Natural killer cell (primary cell): ENCODE measurements at regions not wholly inside any gene's neighbourhood (a gene's known extent, or its start where the extent isn't known, plus 50 kb on each side); places are given as distances from the start of the nearest gene placed in this dataset.

Experiments used
- ATAC-seq, 3 donors: fragments of 150-1000 bp in 2 of 3; fragments of 200-7000 bp in 1 of 3; cut with Tn5 transposase; 1 replicate in 1 of 3; 2 replicates in 2 of 3; pipeline ENCODE4 v1.10.0; 2021; ENCODE audit warnings: mild to moderate bottlenecking in 2 of 3, moderate library complexity in 2 of 3
- DNase-seq, 2 donors: peaks; one replicate each; pipeline versions ENCODE4 v3.0.0 to v3.0.0-alpha.2; 2013 to 2021; ENCODE audit warnings: mixed read lengths in 1 of 2
- H3K27ac ChIP-seq: one replicate; pipeline ENCODE4 v1.5.1; 2013; ENCODE audit warnings: mild to moderate bottlenecking, low read length
- H3K27me3 ChIP-seq: one replicate; pipeline ENCODE4 v1.6.1; 2013; ENCODE audit warnings: low read length; ENCODE audit not compliant: control insufficient read depth, insufficient read depth
- H3K36me3 ChIP-seq: one replicate; pipeline ENCODE4 v1.6.1; 2013; ENCODE audit warnings: low read length; ENCODE audit not compliant: control insufficient read depth, insufficient read depth
- H3K4me1 ChIP-seq: one replicate; pipeline ENCODE4 v1.6.1; 2013; ENCODE audit warnings: low read length; ENCODE audit not compliant: control insufficient read depth, insufficient read depth
- H3K4me3 ChIP-seq: one replicate; pipeline ENCODE4 v1.5.1; 2013; ENCODE audit warnings: low read length
- H3K9me3 ChIP-seq: one replicate; pipeline ENCODE4 v1.6.1; 2013; ENCODE audit warnings: low read length; ENCODE audit not compliant: control insufficient read depth, insufficient read depth
- H3K27ac Mint-ChIP-seq, 2 donors: one replicate each; pipeline ENCODE4 v1.8.0; 2022; ENCODE audit warnings: mild to moderate bottlenecking in 2 of 2, mixed read lengths in 2 of 2, moderate library complexity in 1 of 2
- H3K27me3 Mint-ChIP-seq, 2 donors: one replicate each; pipeline ENCODE4 v1.8.0; 2022; ENCODE audit warnings: low read depth in 2 of 2, mixed read lengths in 2 of 2
- H3K36me3 Mint-ChIP-seq: one replicate; pipeline ENCODE4 v1.8.0; 2022; ENCODE audit warnings: mixed read lengths
- H3K4me1 Mint-ChIP-seq, 2 donors: one replicate each; pipeline ENCODE4 v1.8.0; 2022; ENCODE audit warnings: mixed read lengths in 2 of 2
- H3K4me3 Mint-ChIP-seq: one replicate; pipeline ENCODE4 v1.8.0; 2022; ENCODE audit warnings: mild to moderate bottlenecking, moderate library complexity, mixed read lengths
- H3K9me3 Mint-ChIP-seq, 2 donors: one replicate each; pipeline ENCODE4 v1.8.0; 2022; ENCODE audit warnings: mixed read lengths in 2 of 2
- WGBS: methylation state at CpG from one replicate; pipeline ENCODE4 v1.1.7; 2013; ENCODE audit warnings: missing lambda C conversion rate; ENCODE audit not compliant: insufficient coverage; 5-methylcytosine and 5-hydroxymethylcytosine counted together
- intact Hi-C: fragments of 100-400 bp; cut with micrococcal nuclease; formaldehyde crosslinking; loops from one replicate; pipeline ENCODE4 v1.14.2; 2022
- TF ChIP-seq, protein P1 (sequence below): fragments of 200-600 bp; IDR thresholded peaks from one replicate; pipeline ENCODE4 v1.8.0; 2022; ENCODE audit warnings: antibody characterized with exemption

GRCh38 chr4:125393825-125394224, 79.1 kb downstream of the FAT4 start:
- no peaks in the 10 kb centered on the region for H3K36me3 ChIP-seq
- no peak overlapping the region for H3K27ac ChIP-seq
- WGBS: 92% methylated on average over 2 of the region's 2 CpGs
- intact Hi-C loops: no loop called here
- Mint-ChIP-seq H3K9me3 (no peaks in the 10 kb centered on the region), H3K27me3 (no peaks in the 10 kb centered on the region), H3K27ac (no peak overlapping the region), H3K4me3 (peak overlapping the region; percentile 17), H3K4me1 (peaks cover 32 to 38% of the 10 kb centered on the region in 2 donors), H3K36me3 (no peaks in the 10 kb centered on the region)
- peaks cover 2% of the 10 kb centered on the region for H3K4me1 ChIP-seq
- TF ChIP-seq, protein P1, sequence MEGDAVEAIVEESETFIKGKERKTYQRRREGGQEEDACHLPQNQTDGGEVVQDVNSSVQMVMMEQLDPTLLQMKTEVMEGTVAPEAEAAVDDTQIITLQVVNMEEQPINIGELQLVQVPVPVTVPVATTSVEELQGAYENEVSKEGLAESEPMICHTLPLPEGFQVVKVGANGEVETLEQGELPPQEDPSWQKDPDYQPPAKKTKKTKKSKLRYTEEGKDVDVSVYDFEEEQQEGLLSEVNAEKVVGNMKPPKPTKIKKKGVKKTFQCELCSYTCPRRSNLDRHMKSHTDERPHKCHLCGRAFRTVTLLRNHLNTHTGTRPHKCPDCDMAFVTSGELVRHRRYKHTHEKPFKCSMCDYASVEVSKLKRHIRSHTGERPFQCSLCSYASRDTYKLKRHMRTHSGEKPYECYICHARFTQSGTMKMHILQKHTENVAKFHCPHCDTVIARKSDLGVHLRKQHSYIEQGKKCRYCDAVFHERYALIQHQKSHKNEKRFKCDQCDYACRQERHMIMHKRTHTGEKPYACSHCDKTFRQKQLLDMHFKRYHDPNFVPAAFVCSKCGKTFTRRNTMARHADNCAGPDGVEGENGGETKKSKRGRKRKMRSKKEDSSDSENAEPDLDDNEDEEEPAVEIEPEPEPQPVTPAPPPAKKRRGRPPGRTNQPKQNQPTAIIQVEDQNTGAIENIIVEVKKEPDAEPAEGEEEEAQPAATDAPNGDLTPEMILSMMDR: no peak
- no peaks in the 10 kb centered on the region for H3K27me3 ChIP-seq
- H3K4me3 ChIP-seq: no peak overlapping the region
- no peak for ATAC-seq
- no peak for DNase-seq
- no peaks in the 10 kb centered on the region for H3K9me3 ChIP-seq

DNA sequence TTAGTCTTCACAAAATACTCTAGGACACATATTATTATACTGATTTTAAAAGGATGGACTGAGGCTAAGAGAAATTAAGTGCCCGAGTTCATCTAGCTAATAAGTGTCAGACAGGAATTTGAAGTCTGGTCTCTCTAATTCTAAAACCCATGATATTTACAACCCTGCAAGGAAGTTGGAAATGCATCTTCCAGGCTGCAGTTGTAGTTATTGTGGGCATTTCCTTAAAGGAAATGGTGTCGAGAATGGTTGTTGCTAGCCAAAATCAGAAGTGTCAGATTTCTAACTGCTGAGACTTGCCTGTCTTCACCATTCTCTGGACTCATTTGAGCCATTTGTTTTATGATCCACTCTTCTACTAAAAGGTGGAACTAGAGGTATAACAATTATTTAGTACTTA, 82.5 kb downstream of the FAT4 start:
- no peak overlapping the region for H3K4me3 ChIP-seq
- H3K36me3 ChIP-seq: no peaks in the 10 kb centered on the region
- ATAC-seq (no peak), DNase-seq (no peak)
- TF ChIP-seq, protein P1: no peak
- peaks cover 2% of the 10 kb centered on the region for H3K4me1 ChIP-seq
- no peak overlapping the region for H3K27ac ChIP-seq
- H3K27ac Mint-ChIP-seq: no peak overlapping the region
- WGBS: 17% methylated on average over 1 of the region's 2 CpGs
- intact Hi-C loops: no loop called here
- no peaks in the 10 kb centered on the region for H3K9me3 Mint-ChIP-seq
- no peak overlapping the region for H3K4me3 Mint-ChIP-seq
- H3K36me3 Mint-ChIP-seq: no peaks in the 10 kb centered on the region
- no peaks in the 10 kb centered on the region for H3K27me3 Mint-ChIP-seq
- peaks cover 11 to 16% of the 10 kb centered on the region in 2 donors for H3K4me1 Mint-ChIP-seq
- H3K9me3 ChIP-seq: no peaks in the 10 kb centered on the region
- H3K27me3 ChIP-seq: no peaks in the 10 kb centered on the region

DNA sequence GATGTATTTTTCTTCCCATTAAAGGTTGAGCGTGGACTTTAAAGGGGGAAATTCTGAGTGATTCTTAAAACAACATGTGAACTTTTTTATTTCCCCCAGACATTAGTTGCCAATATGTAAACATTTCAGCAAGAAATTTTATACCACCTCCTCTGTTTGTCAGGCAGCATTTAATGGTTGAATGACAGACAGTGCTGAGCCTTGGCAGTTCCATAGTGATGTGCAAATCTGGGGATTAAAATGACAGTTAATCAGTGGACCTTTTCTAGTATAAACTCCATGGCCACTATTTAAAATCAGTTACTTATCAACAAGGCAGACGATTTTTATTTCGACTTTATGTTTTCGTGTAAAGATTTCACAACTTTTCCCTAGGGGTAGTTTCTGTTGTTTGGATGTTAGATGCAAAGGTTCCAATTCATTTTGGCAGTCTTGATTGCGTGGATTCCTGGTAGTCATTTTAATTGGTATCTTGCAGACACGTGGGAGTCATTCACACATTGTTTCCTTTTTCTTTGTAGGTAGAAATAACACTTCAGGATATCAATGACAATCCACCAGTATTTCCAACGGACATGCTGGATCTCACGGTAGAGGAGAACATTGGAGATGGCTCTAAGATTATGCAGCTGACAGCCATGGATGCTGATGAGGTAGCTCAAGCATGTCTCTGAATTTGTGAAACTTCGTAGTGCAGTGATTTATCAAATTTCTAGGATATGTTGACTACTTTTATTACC, 83.7 kb downstream of the FAT4 start:
- Mint-ChIP-seq H3K27me3 (no peaks in the 10 kb centered on the region), H3K27ac (no peak overlapping the region), H3K4me1 (peaks cover 6 to 10% of the 10 kb centered on the region in 2 donors), H3K4me3 (no peak overlapping the region), H3K36me3 (peaks cover 3% of the 10 kb centered on the region), H3K9me3 (no peaks in the 10 kb centered on the region)
- TF ChIP-seq, protein P1: no peak
- 87% methylated on average over 5 of the region's 9 CpGs for WGBS
- ATAC-seq: no peak
- DNase-seq: no peak
- no peak overlapping the region for H3K4me3 ChIP-seq
- no peaks in the 10 kb centered on the region for H3K9me3 ChIP-seq
- intact Hi-C loops: no loop called here
- H3K36me3 ChIP-seq: no peaks in the 10 kb centered on the region
- H3K4me1 ChIP-seq: no peaks in the 10 kb centered on the region
- H3K27ac ChIP-seq: no peak overlapping the region
- no peaks in the 10 kb centered on the region for H3K27me3 ChIP-seq

DNA sequence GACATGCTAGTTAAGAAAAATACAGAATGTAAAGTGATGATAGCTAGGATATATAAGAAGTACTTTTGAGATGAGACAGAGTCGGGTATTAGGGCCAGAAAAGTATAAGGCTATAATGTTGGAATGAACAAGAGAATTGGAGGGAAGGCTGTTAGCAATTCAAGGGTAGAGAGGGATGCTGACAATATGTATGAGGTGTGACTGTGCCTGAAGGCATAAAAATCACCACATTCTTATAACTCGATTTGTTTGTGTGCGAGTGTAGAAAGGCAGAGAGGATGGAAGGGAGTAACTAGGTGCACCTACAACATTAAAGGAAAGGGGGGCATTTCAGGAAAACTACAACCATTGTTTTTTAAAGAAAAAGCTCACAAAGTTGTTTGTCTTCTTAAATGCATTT, 86.0 kb downstream of the FAT4 start:
- Histone ChIP-seq H3K36me3 (no peaks in the 10 kb centered on the region), H3K27ac (no peak overlapping the region), H3K27me3 (no peaks in the 10 kb centered on the region), H3K9me3 (no peaks in the 10 kb centered on the region), H3K4me3 (no peak overlapping the region), H3K4me1 (no peaks in the 10 kb centered on the region)
- Mint-ChIP-seq H3K27ac (no peak overlapping the region), H3K4me1 (peaks cover 6% of the 10 kb centered on the region in 2 donors), H3K9me3 (no peaks in the 10 kb centered on the region), H3K36me3 (peaks cover 7% of the 10 kb centered on the region), H3K4me3 (no peak overlapping the region), H3K27me3 (no peaks in the 10 kb centered on the region)
- intact Hi-C loops: no loop called here
- no peak for DNase-seq
- no CpG with 5 or more reads among the region's 3 CpGs for WGBS
- ATAC-seq: no peak
- TF ChIP-seq, protein P1: no peak
